Trophoblast cell (in vitro differentiated cells and primary cell): ENCODE measurements at regions not wholly inside any gene's neighbourhood (a gene's known extent, or its start where the extent isn't known, plus 50 kb on each side); places are given as distances from the start of the nearest gene placed in this dataset.
"Not testable (repeated sequence)": the region's sequence is repeated elsewhere in the genome, so short reads cannot be mapped to it uniquely, and the experiment has no call there.

Experiments
- DNase-seq, 2 donors: peaks; one replicate each; pipeline ENCODE4 v3.0.0-alpha.2; 2016
- H2AFZ ChIP-seq: 2 replicates; pipeline ENCODE4 v1.6.1; 2013; ENCODE audit warnings: low read length, moderate library complexity, mild to moderate bottlenecking; ENCODE audit not compliant: insufficient read depth, poor library complexity
- H2AK5ac ChIP-seq: 2 replicates; pipeline ENCODE4 v1.6.1; 2013; ENCODE audit warnings: mild to moderate bottlenecking, low read length
- H2BK120ac ChIP-seq: 2 replicates; pipeline ENCODE4 v1.6.1; 2013; ENCODE audit warnings: low read length, mild to moderate bottlenecking, moderate library complexity; ENCODE audit not compliant: insufficient read depth, poor library complexity
- H2BK12ac ChIP-seq: 2 replicates; pipeline ENCODE4 v1.6.1; 2013; ENCODE audit warnings: mild to moderate bottlenecking, low read length, moderate library complexity
- H2BK5ac ChIP-seq: 2 replicates; pipeline ENCODE4 v1.6.1; 2013; ENCODE audit warnings: low read length, low read depth, moderate library complexity, mild to moderate bottlenecking; ENCODE audit not compliant: poor library complexity
- H3K14ac ChIP-seq: 2 replicates; pipeline ENCODE4 v1.6.1; 2013; ENCODE audit warnings: mild to moderate bottlenecking, low read length
- H3K18ac ChIP-seq: 2 replicates; pipeline ENCODE4 v1.6.1; 2013; ENCODE audit warnings: mild to moderate bottlenecking, low read length
- H3K23ac ChIP-seq: 2 replicates; pipeline ENCODE4 v1.6.1; 2013; ENCODE audit warnings: low read length
- H3K27ac ChIP-seq: 2 replicates; pipeline ENCODE4 v1.5.1; 2013; ENCODE audit warnings: low read depth, mild to moderate bottlenecking, inconsistent platforms, low read length, moderate library complexity
- H3K27me3 ChIP-seq: 2 replicates; pipeline ENCODE4 v1.6.1; 2013; ENCODE audit warnings: inconsistent platforms, mild to moderate bottlenecking, low read length, moderate library complexity; ENCODE audit not compliant: insufficient read depth
- H3K36me3 ChIP-seq, 2 experiments: 1 replicate in 1 of 2; 2 replicates in 1 of 2; pipeline ENCODE4 v1.6.1; 2013; ENCODE audit warnings: low read length in 2 of 2, mild to moderate bottlenecking in 2 of 2, moderate library complexity in 1 of 2; ENCODE audit not compliant: insufficient read depth in 2 of 2, control insufficient read depth in 1 of 2
- H3K4ac ChIP-seq: 2 replicates; pipeline ENCODE4 v1.6.1; 2013; ENCODE audit warnings: low read depth, mild to moderate bottlenecking, low read length, moderate library complexity
- H3K4me1 ChIP-seq, 2 experiments: 1 replicate in 1 of 2; 2 replicates in 1 of 2; pipeline ENCODE4 v1.6.1; 2013; ENCODE audit warnings: low read length in 2 of 2, mild to moderate bottlenecking in 2 of 2, moderate library complexity in 1 of 2; ENCODE audit not compliant: insufficient read depth in 2 of 2, control insufficient read depth in 1 of 2
- H3K4me2 ChIP-seq: 2 replicates; pipeline ENCODE4 v1.6.1; 2013; ENCODE audit warnings: inconsistent platforms, mild to moderate bottlenecking, low read length, moderate library complexity
- H3K4me3 ChIP-seq: 2 replicates; pipeline ENCODE4 v1.5.1; 2013; ENCODE audit warnings: mild to moderate bottlenecking, low read depth, low read length, inconsistent platforms
- H3K79me1 ChIP-seq: one replicate; pipeline ENCODE4 v1.6.1; 2013; ENCODE audit warnings: low read length
- H3K79me2 ChIP-seq: 2 replicates; pipeline ENCODE4 v1.6.1; 2013; ENCODE audit warnings: low read length, mild to moderate bottlenecking; ENCODE audit not compliant: control insufficient read depth, insufficient read depth, poor library complexity
- H3K9ac ChIP-seq: 2 replicates; pipeline ENCODE4 v1.6.1; 2013; ENCODE audit warnings: mild to moderate bottlenecking, low read length
- H3K9me3 ChIP-seq: 2 replicates; pipeline ENCODE4 v1.6.1; 2013; ENCODE audit warnings: low read depth, mild to moderate bottlenecking, control low read depth, inconsistent platforms, low read length; ENCODE audit not compliant: insufficient read depth
- H4K12ac ChIP-seq: 2 replicates; pipeline ENCODE4 v1.6.1; 2013; ENCODE audit warnings: low read depth, mild to moderate bottlenecking, low read length, moderate library complexity
- H4K8ac ChIP-seq: 2 replicates; pipeline ENCODE4 v1.6.1; 2013; ENCODE audit warnings: low read depth, mild to moderate bottlenecking, low read length, moderate library complexity
- H4K91ac ChIP-seq: one replicate; pipeline ENCODE4 v1.6.1; 2013; ENCODE audit warnings: low read depth, mild to moderate bottlenecking, low read length, moderate library complexity
- WGBS: extraction: QIAGEN DNeasy Blood & Tissue Kit; methylation state at CpG from one replicate; pipeline ENCODE4 v1.1.7; 2013; ENCODE audit warnings: missing lambda C conversion rate; ENCODE audit not compliant: insufficient read length, insufficient coverage; ENCODE audit errors: extremely low coverage; 5-methylcytosine and 5-hydroxymethylcytosine counted together

- DNase-seq: no peak
- no peak overlapping the region for H4K12ac ChIP-seq
- H3K36me3 ChIP-seq: no peaks in the 10 kb centered on the region
- H4K8ac ChIP-seq: no peak overlapping the region
- WGBS: no CpG with 5 or more reads among the region's 5 CpGs
- H2BK120ac ChIP-seq: no peak overlapping the region
- no peaks in the 10 kb centered on the region for H3K79me2 ChIP-seq
- H4K91ac ChIP-seq: no peak overlapping the region
- H3K27ac ChIP-seq: no peak overlapping the region
- no peak overlapping the region for H3K9ac ChIP-seq
- no peak overlapping the region for H3K18ac ChIP-seq
- no peak overlapping the region for H3K4me2 ChIP-seq
- H2BK12ac ChIP-seq: no peak overlapping the region
- no peak overlapping the region for H2AFZ ChIP-seq
- H3K27me3 ChIP-seq: no peaks in the 10 kb centered on the region
- H2AK5ac ChIP-seq: no peak overlapping the region
- no peak overlapping the region for H2BK5ac ChIP-seq
- no peaks in the 10 kb centered on the region for H3K9me3 ChIP-seq
- no peak overlapping the region for H3K4me3 ChIP-seq
- H3K4ac ChIP-seq: no peak overlapping the region
- no peak overlapping the region for H3K14ac ChIP-seq
- peaks cover 0 to 3% of the 10 kb centered on the region in 2 experiments for H3K4me1 ChIP-seq
- no peaks in the 10 kb centered on the region for H3K79me1 ChIP-seq
- no peak overlapping the region for H3K23ac ChIP-seq
Measured at GRCh38 chr3:170806141-170806540, 63.9 kb downstream of the RPL22L1 start.

- DNase-seq, H3K79me2 ChIP-seq: not testable (repeated sequence)
Measured at GRCh38 chr3:170805296-170805695, 64.7 kb downstream of the RPL22L1 start.

GRCh38 chr3:170804634-170805033 is 65.4 kb downstream of the RPL22L1 start:
- H4K91ac ChIP-seq, H3K4ac ChIP-seq, H3K4me2 ChIP-seq, H3K4me3 ChIP-seq, H3K14ac ChIP-seq, H3K18ac ChIP-seq, H2AFZ ChIP-seq, H3K79me2 ChIP-seq, DNase-seq, H3K4me1 ChIP-seq, H3K9ac ChIP-seq, H2BK12ac ChIP-seq, H4K12ac ChIP-seq, H2AK5ac ChIP-seq, H3K9me3 ChIP-seq, H3K36me3 ChIP-seq, H3K79me1 ChIP-seq, H3K27ac ChIP-seq, H4K8ac ChIP-seq, H3K27me3 ChIP-seq, H2BK5ac ChIP-seq, H2BK120ac ChIP-seq, H3K23ac ChIP-seq: not testable (repeated sequence)
- no CpG with 5 or more reads among the region's 1 CpG for WGBS

More at GRCh38 chr3:170805296-170805695, 64.7 kb downstream of the RPL22L1 start:
- not testable (repeated sequence) for H3K14ac ChIP-seq, H3K9me3 ChIP-seq, H2BK12ac ChIP-seq, H3K4me3 ChIP-seq, H2AK5ac ChIP-seq, H3K27me3 ChIP-seq, H2BK120ac ChIP-seq, H3K23ac ChIP-seq, H3K79me1 ChIP-seq, H3K4me1 ChIP-seq, H3K4me2 ChIP-seq, H2BK5ac ChIP-seq, H2AFZ ChIP-seq, H3K9ac ChIP-seq, H3K36me3 ChIP-seq, H3K18ac ChIP-seq, H4K8ac ChIP-seq, H3K27ac ChIP-seq, H3K4ac ChIP-seq, H4K12ac ChIP-seq, H4K91ac ChIP-seq
- no CpG with 5 or more reads among the region's 1 CpG for WGBS

GRCh38 chr3:170804078-170804477 is 65.9 kb downstream of the RPL22L1 start:
- H3K14ac ChIP-seq: no peak overlapping the region
- no peaks in the 10 kb centered on the region for H3K9me3 ChIP-seq
- H3K36me3 ChIP-seq: no peaks in the 10 kb centered on the region
- no peak overlapping the region for H3K18ac ChIP-seq
- no peak for DNase-seq
- H3K79me2 ChIP-seq: no peaks in the 10 kb centered on the region
- no peaks in the 10 kb centered on the region for H3K27me3 ChIP-seq
- no peak overlapping the region for H2AK5ac ChIP-seq
- no peak overlapping the region for H2BK120ac ChIP-seq
- no peak overlapping the region for H3K4ac ChIP-seq
- no peaks in the 10 kb centered on the region for H3K4me1 ChIP-seq
- no peak overlapping the region for H2BK12ac ChIP-seq
- no peak overlapping the region for H4K12ac ChIP-seq
- no peak overlapping the region for H3K23ac ChIP-seq
- H3K4me3 ChIP-seq: no peak overlapping the region
- H4K91ac ChIP-seq: no peak overlapping the region
- no peaks in the 10 kb centered on the region for H3K79me1 ChIP-seq
- H2BK5ac ChIP-seq: no peak overlapping the region
- no peak overlapping the region for H4K8ac ChIP-seq
- no peak overlapping the region for H3K9ac ChIP-seq
- H3K4me2 ChIP-seq: no peak overlapping the region
- H2AFZ ChIP-seq: no peak overlapping the region
- no peak overlapping the region for H3K27ac ChIP-seq
